ENCODE measurements at regions not wholly inside any gene's neighbourhood (a gene's known extent, or its start where the extent isn't known, plus 50 kb on each side); places are given as distances from the start of the nearest gene placed in this dataset.

GRCh38 chr14:104505085-104506074 lies 74.2 kb upstream of the C14orf180 start:
- DNase-seq (ENCODE audit: low read depth in 1 of 2, low spot score in 1 of 2): no peak
- CTCF ChIA-PET: interaction anchor here (0.6 to 1.3 kb wide), 4 partner anchors 43 to 372 kb away, joined by 3 to 4 read pairs (median 3); no protein-coding TSS in a partner anchor
- Histone ChIP-seq H3K27ac (no peak overlapping the region), H3K4me2 (no peak overlapping the region), H3K9me3 (peaks cover 11% of the 10 kb centered on the region; the same call in 2 of the 3 replicates), H3K4me3 (no peak overlapping the region), H3K4me1 (no peaks in the 10 kb centered on the region)
- no peak for TF ChIP-seq MAZ (IDR thresholded peaks at IDR 0.05; ENCODE audit: borderline replicate concordance, low read depth, low read length)
- TF ChIP-seq RARB (CRISPR knock-in tag; IDR thresholded peaks at IDR 0.05): no peak
- TF ChIP-seq MAFK (IDR thresholded peaks at IDR 0.05; ENCODE audit: partially characterized antibody): no peak
- ATAC-seq: peak in 1 of 2 experiments; percentile 40; a peak in 2 of 6 replicates
- POLR2A ChIA-PET: no interaction called here
- 29% methylated on average over 20 of the region's 28 CpGs for WGBS (ENCODE audit: missing lambda C conversion rate)
- FAIRE-seq: no peak

GRCh38 chr14:104506461-104507253 lies 72.9 kb upstream of the C14orf180 start:
- no peak for FAIRE-seq
- no peak for ATAC-seq
- H3K9me3 ChIP-seq: peaks cover 10% of the 10 kb centered on the region; the same call in 2 of the 3 replicates
- H3K27ac ChIP-seq: no peak overlapping the region
- DNase-seq (ENCODE audit: low read depth in 1 of 2, low spot score in 1 of 2): no peak
- ChIA-PET CTCF (interaction anchor here (1.0 kb wide), 1 partner anchor 212 kb away, joined by 3 read pairs; no protein-coding TSS in a partner anchor), POLR2A (no interaction called here)
- WGBS (ENCODE audit: missing lambda C conversion rate): 12% methylated on average over 10 of the region's 11 CpGs
- TF ChIP-seq CHD4 (IDR thresholded peaks at IDR 0.05; ENCODE audit: borderline replicate concordance) (no peak), USF2 (IDR thresholded peaks at IDR 0.05) (no peak), REST (IDR thresholded peaks at IDR 0.05) (no peak), RARB (CRISPR knock-in tag; IDR thresholded peaks at IDR 0.05) (no peak), HEYL (CRISPR knock-in tag; IDR thresholded peaks at IDR 0.05) (no peak), HDAC2 (IDR thresholded peaks at IDR 0.05) (no peak), ATOH8 (CRISPR knock-in tag; IDR thresholded peaks at IDR 0.05; ENCODE audit: low read depth) (no peak)
- H3K4me3 ChIP-seq: no peak overlapping the region
- H3K4me2 ChIP-seq: no peak overlapping the region
- no peaks in the 10 kb centered on the region for H3K4me1 ChIP-seq

- CTCF ChIA-PET: interaction anchor here (1.0 kb wide), 1 partner anchor 213 kb away, joined by 3 read pairs; no protein-coding TSS in a partner anchor
- no peak for ATAC-seq
- H3K9me3 ChIP-seq: peaks cover 4% of the 10 kb centered on the region; the same call in 1 of the 3 replicates
- FAIRE-seq: no peak
- no peak for DNase-seq (ENCODE audit: low read depth in 1 of 2, low spot score in 1 of 2)
- POLR2A ChIA-PET: no interaction called here
- H3K4me3 ChIP-seq: no peak overlapping the region
- 10% methylated on average over 5 of the region's 6 CpGs for WGBS (ENCODE audit: missing lambda C conversion rate)
- TF ChIP-seq SMC3 (IDR thresholded peaks at IDR 0.05) (no peak), HEYL (CRISPR knock-in tag; IDR thresholded peaks at IDR 0.05) (no peak), KDM1A (IDR thresholded peaks at IDR 0.05; ENCODE audit: low read depth) (no peak), ELK1 (IDR thresholded peaks at IDR 0.05; ENCODE audit: low read depth, low read length) (no peak), USF2 (IDR thresholded peaks at IDR 0.05) (no peak)
- no peak overlapping the region for H3K27ac ChIP-seq
- no peak overlapping the region for H3K4me2 ChIP-seq
- H3K4me1 ChIP-seq: no peaks in the 10 kb centered on the region
These were observed 72.1 kb upstream of the C14orf180 start for GRCh38 chr14:104507443-104507842.

Measured in A549 (cell line).